Mesendoderm (in vitro differentiated cells): ENCODE measurements at regions not wholly inside any gene's neighbourhood (a gene's known extent, or its start where the extent isn't known, plus 50 kb on each side); places are given as distances from the start of the nearest gene placed in this dataset.

Source experiments
- DNase-seq: peaks from one replicate; pipeline ENCODE4 v3.0.0; 2013
- H2AK5ac ChIP-seq: 2 replicates; pipeline ENCODE4 v1.6.1; 2013; ENCODE audit warnings: low read length, inconsistent platforms
- H2BK120ac ChIP-seq: 2 replicates; pipeline ENCODE4 v1.6.1; 2013; ENCODE audit warnings: low read depth, mild to moderate bottlenecking, low read length, moderate library complexity, mixed read lengths
- H2BK15ac ChIP-seq: replicated peaks from 2 replicates; pipeline ENCODE4 v1.6.1; 2013; ENCODE audit warnings: low read depth, mild to moderate bottlenecking, moderate library complexity
- H2BK5ac ChIP-seq: 2 replicates; pipeline ENCODE4 v1.6.1; 2013; ENCODE audit warnings: low read length, inconsistent platforms
- H3K18ac ChIP-seq: 2 replicates; pipeline ENCODE4 v1.6.1; 2013; ENCODE audit warnings: mild to moderate bottlenecking, low read length, mixed read lengths
- H3K23ac ChIP-seq: one replicate; pipeline ENCODE4 v1.6.1; 2013; ENCODE audit warnings: low read length
- H3K27ac ChIP-seq: 2 replicates; pipeline ENCODE4 v1.5.1; 2013; ENCODE audit warnings: low read depth, mild to moderate bottlenecking, inconsistent platforms, low read length, moderate library complexity
- H3K27me3 ChIP-seq: 2 replicates; pipeline ENCODE4 v1.6.1; 2013; ENCODE audit warnings: low read length, control low read depth, mild to moderate bottlenecking, inconsistent platforms; ENCODE audit not compliant: insufficient read depth, poor library complexity
- H3K36me3 ChIP-seq: 2 replicates; pipeline ENCODE4 v1.6.1; 2013; ENCODE audit warnings: low read length, inconsistent platforms; ENCODE audit not compliant: control insufficient read depth, insufficient read depth
- H3K4ac ChIP-seq: one replicate; pipeline ENCODE4 v1.6.1; 2013; ENCODE audit warnings: low read depth, mild to moderate bottlenecking, low read length, moderate library complexity
- H3K4me1 ChIP-seq: 2 replicates; pipeline ENCODE4 v1.6.1; 2013; ENCODE audit warnings: low read depth, low read length, inconsistent platforms; ENCODE audit not compliant: control insufficient read depth
- H3K4me2 ChIP-seq: 2 replicates; pipeline ENCODE4 v1.6.1; 2013; ENCODE audit warnings: low read length
- H3K4me3 ChIP-seq: 2 replicates; pipeline ENCODE4 v1.5.1; 2013; ENCODE audit warnings: mild to moderate bottlenecking, low read length
- H3K56ac ChIP-seq: one replicate; pipeline ENCODE4 v1.6.1; 2013; ENCODE audit warnings: low read length
- H3K79me1 ChIP-seq: 2 replicates; pipeline ENCODE4 v1.6.1; 2013; ENCODE audit warnings: low read length, inconsistent platforms
- H3K79me2 ChIP-seq: 2 replicates; pipeline ENCODE4 v1.6.1; 2013; ENCODE audit warnings: mild to moderate bottlenecking, low read length; ENCODE audit not compliant: control insufficient read depth, insufficient read depth
- H3K9ac ChIP-seq: 2 replicates; pipeline ENCODE4 v1.6.1; 2013; ENCODE audit warnings: low read length, inconsistent platforms
- H4K5ac ChIP-seq: one replicate; pipeline ENCODE4 v1.6.1; 2013; ENCODE audit warnings: low read length
- H4K8ac ChIP-seq: one replicate; pipeline ENCODE4 v1.6.1; 2013; ENCODE audit warnings: low read depth, mild to moderate bottlenecking, control low read depth, low read length, moderate library complexity
- WGBS: extraction: QIAGEN DNeasy Blood & Tissue Kit; methylation state at CpG from one replicate; pipeline ENCODE4 v1.1.7; 2013; ENCODE audit warnings: low lambda C conversion rate, missing lambda C conversion rate; ENCODE audit not compliant: insufficient coverage; ENCODE audit errors: extremely low coverage; 5-methylcytosine and 5-hydroxymethylcytosine counted together

DNA sequence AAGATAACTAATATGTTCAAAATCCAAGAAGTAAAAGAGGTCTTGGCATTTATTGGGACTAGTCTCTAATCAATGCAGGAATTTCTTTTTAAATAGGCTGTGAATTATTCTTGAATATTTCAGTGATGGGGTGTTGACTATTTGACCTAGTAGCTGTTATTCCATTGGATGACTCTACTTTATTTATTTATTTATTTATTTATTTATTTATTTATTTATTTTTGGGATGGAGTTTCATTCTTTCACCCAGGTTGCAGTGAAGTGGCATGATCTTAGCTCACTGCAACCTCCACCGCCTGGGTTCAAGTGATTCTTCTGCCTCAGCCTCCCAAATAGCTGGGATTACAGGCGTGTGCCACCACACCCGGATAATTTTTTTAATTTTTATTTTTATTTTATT lies 1227.8 kb downstream of the ZPLD1 start:
- no peak overlapping the region for H2BK120ac ChIP-seq
- H3K23ac ChIP-seq = no peak overlapping the region
- H2BK15ac ChIP-seq = no peak overlapping the region
- no peaks in the 10 kb centered on the region for H3K27me3 ChIP-seq
- H3K79me1 ChIP-seq = no peaks in the 10 kb centered on the region
- no peak overlapping the region for H3K9ac ChIP-seq
- H2AK5ac ChIP-seq = no peak overlapping the region
- H4K8ac ChIP-seq = no peak overlapping the region
- no peak overlapping the region for H3K4me2 ChIP-seq
- H3K36me3 ChIP-seq = no peaks in the 10 kb centered on the region
- no peak overlapping the region for H2BK5ac ChIP-seq
- no peak overlapping the region for H3K56ac ChIP-seq
- H3K4me3 ChIP-seq = no peak overlapping the region
- WGBS = no CpG with 5 or more reads among the region's 3 CpGs
- no peaks in the 10 kb centered on the region for H3K4me1 ChIP-seq
- H3K4ac ChIP-seq = no peak overlapping the region
- no peak overlapping the region for H3K27ac ChIP-seq
- no peak overlapping the region for H4K5ac ChIP-seq
- no peaks in the 10 kb centered on the region for H3K79me2 ChIP-seq
- H3K18ac ChIP-seq = no peak overlapping the region
- no peak for DNase-seq

DNA sequence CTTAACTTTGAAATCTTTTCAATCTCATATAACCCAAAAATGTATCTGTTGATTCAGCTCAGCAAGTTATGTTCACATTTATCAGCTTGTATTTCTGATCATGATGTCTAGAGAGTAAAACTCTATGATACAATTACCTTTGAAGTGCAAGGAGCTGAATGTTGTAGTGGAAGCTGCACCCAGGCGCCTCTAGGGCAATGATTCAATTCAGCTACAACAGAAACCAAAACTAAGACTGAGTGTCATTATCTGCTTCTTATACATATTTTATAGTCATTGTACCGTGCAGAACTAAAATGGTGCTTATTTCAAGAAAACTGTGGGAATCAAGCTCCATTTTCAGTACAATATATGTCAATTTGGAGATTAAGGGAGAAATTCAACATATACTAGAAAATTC lies 1237.5 kb downstream of the ZPLD1 start:
- Histone ChIP-seq H3K9ac (no peak overlapping the region), H3K4me1 (no peaks in the 10 kb centered on the region), H3K23ac (no peak overlapping the region), H3K4me2 (no peak overlapping the region), H3K36me3 (no peaks in the 10 kb centered on the region), H2BK15ac (no peak overlapping the region), H3K4ac (no peak overlapping the region), H3K27ac (no peak overlapping the region), H3K18ac (no peak overlapping the region), H3K79me2 (no peaks in the 10 kb centered on the region), H4K8ac (no peak overlapping the region), H4K5ac (no peak overlapping the region), H2BK5ac (no peak overlapping the region), H3K79me1 (no peaks in the 10 kb centered on the region), H2AK5ac (no peak overlapping the region), H3K4me3 (no peak overlapping the region), H3K27me3 (no peaks in the 10 kb centered on the region), H2BK120ac (no peak overlapping the region), H3K56ac (no peak overlapping the region)
- no CpG with 5 or more reads among the region's 2 CpGs for WGBS
- DNase-seq = no peak

DNA sequence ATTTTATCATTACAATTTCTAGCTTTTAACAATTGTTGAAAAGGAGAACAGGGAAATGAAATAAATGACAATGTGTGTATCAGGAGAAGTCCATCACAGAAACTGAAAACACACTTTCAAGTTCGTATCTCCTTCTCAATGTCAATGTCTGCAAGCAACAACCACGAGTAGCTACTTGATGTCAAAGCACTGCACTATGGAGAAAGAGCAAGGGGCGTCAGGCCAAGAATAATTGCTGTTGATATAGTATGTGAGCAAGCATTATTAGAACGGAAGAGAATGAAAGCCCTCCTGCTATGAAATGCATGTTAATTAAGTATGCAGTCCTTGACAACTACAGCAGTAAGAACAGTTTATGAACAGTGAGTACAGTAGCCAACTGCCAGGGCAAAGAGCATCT lies 1250.1 kb downstream of the ZPLD1 start:
- no CpG with 5 or more reads among the region's 4 CpGs for WGBS
- Histone ChIP-seq H3K4me1 (no peaks in the 10 kb centered on the region), H2AK5ac (no peak overlapping the region), H2BK120ac (no peak overlapping the region), H3K79me2 (no peaks in the 10 kb centered on the region), H2BK5ac (no peak overlapping the region), H4K8ac (no peak overlapping the region), H3K4me2 (no peak overlapping the region), H3K18ac (no peak overlapping the region), H2BK15ac (no peak overlapping the region), H3K9ac (no peak overlapping the region), H3K4ac (no peak overlapping the region), H3K79me1 (no peaks in the 10 kb centered on the region), H3K23ac (no peak overlapping the region), H3K27me3 (no peaks in the 10 kb centered on the region), H3K56ac (no peak overlapping the region), H3K27ac (no peak overlapping the region), H3K4me3 (no peak overlapping the region), H4K5ac (no peak overlapping the region), H3K36me3 (no peaks in the 10 kb centered on the region)
- DNase-seq = no peak

DNA sequence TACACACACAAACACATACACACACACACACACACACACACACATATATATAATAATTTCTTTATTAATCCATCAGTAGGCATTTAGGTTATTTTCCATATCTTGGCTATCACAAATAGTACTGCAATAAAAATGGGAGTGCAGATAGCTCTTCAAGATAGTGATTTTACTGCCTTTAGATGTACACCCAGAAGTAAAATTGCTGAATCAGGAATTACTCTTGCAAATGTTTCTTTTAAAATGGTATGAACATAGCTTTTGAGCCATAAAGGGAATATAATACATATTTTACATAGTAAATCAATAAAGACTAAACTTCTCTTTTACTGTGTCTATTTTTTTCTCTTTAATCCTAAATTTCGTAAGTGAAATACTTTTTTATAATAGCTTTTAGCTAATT lies 1251.1 kb downstream of the ZPLD1 start:
- no peak for DNase-seq
- H3K56ac ChIP-seq = no peak overlapping the region
- no peak overlapping the region for H3K27ac ChIP-seq

DNA sequence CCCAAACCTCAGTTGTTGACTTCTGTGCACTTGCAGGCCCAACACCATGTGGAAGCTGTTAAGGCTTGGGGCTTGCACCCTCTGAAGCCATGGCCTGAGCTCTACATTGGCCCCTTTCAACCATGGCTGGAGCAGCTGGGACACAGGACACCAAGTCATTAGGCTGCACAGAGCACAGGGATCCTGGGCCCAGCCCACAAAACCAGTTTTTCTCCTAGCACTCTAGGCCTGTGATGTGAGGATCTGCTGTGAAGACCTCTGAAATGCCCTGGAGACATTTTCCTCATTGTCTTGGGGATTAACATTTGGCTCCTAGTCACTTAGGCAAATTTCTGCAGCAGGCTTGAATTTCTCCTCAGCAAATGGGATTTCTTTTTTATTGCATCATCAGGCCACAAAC lies 1255.7 kb downstream of the ZPLD1 start:
- no peak overlapping the region for H3K23ac ChIP-seq
- H4K5ac ChIP-seq = no peak overlapping the region
- no peak overlapping the region for H3K27ac ChIP-seq
- no peaks in the 10 kb centered on the region for H3K79me1 ChIP-seq
- H3K4me1 ChIP-seq = no peaks in the 10 kb centered on the region
- no peaks in the 10 kb centered on the region for H3K79me2 ChIP-seq
- no peak overlapping the region for H3K18ac ChIP-seq
- H2AK5ac ChIP-seq = no peak overlapping the region
- H3K4ac ChIP-seq = no peak overlapping the region
- no peak overlapping the region for H4K8ac ChIP-seq
- H2BK120ac ChIP-seq = no peak overlapping the region
- no peak overlapping the region for H3K4me2 ChIP-seq
- no peak overlapping the region for H3K4me3 ChIP-seq
- DNase-seq = peak; percentile 79
- H2BK15ac ChIP-seq = no peak overlapping the region
- H3K56ac ChIP-seq = no peak overlapping the region
- H3K9ac ChIP-seq = no peak overlapping the region
- H3K36me3 ChIP-seq = no peaks in the 10 kb centered on the region
- no peak overlapping the region for H2BK5ac ChIP-seq
- no peaks in the 10 kb centered on the region for H3K27me3 ChIP-seq

More for the DNA sequence above, 1251.1 kb downstream of the ZPLD1 start:
- no peak overlapping the region for H3K23ac ChIP-seq
- H3K4me1 ChIP-seq = no peaks in the 10 kb centered on the region
- WGBS = no CpG with 5 or more reads among the region's 1 CpG
- no peaks in the 10 kb centered on the region for H3K79me1 ChIP-seq
- no peak overlapping the region for H2BK120ac ChIP-seq
- H3K79me2 ChIP-seq = no peaks in the 10 kb centered on the region
- no peaks in the 10 kb centered on the region for H3K36me3 ChIP-seq
- no peak overlapping the region for H2BK15ac ChIP-seq
- no peak overlapping the region for H2AK5ac ChIP-seq
- no peak overlapping the region for H4K5ac ChIP-seq
- no peak overlapping the region for H4K8ac ChIP-seq
- H2BK5ac ChIP-seq = no peak overlapping the region
- no peak overlapping the region for H3K18ac ChIP-seq
- no peak overlapping the region for H3K4me2 ChIP-seq
- no peaks in the 10 kb centered on the region for H3K27me3 ChIP-seq
- H3K4me3 ChIP-seq = no peak overlapping the region
- no peak overlapping the region for H3K9ac ChIP-seq
- no peak overlapping the region for H3K4ac ChIP-seq

DNA sequence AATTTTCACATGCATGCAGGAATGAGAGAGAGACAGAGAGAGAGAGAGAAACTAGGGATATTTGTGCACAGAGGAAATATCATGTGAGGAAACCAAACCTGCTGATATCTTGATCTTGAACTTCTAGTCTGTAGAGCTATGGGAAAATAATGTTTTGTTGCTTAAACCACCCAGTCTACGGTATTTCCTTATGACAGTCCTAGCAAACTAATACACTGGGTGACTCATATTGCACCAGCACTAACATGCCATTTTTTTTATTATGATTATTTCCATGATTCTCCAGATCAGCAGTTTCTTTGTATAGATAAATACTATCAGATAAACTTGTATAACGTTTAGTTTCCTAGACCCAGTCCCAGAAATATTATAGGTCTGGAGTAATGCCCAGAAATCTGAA lies 1259.0 kb downstream of the ZPLD1 start:
- no peaks in the 10 kb centered on the region for H3K79me2 ChIP-seq
- no peak overlapping the region for H3K23ac ChIP-seq
- no peak overlapping the region for H3K27ac ChIP-seq
- H3K4me1 ChIP-seq = no peaks in the 10 kb centered on the region
- H2BK5ac ChIP-seq = no peak overlapping the region
- no peak overlapping the region for H2BK120ac ChIP-seq
- H2AK5ac ChIP-seq = no peak overlapping the region
- WGBS = no CpG with 5 or more reads among the region's 2 CpGs
- no peaks in the 10 kb centered on the region for H3K36me3 ChIP-seq
- no peak overlapping the region for H4K8ac ChIP-seq
- no peaks in the 10 kb centered on the region for H3K79me1 ChIP-seq
- H4K5ac ChIP-seq = no peak overlapping the region
- no peak overlapping the region for H2BK15ac ChIP-seq
- H3K4me3 ChIP-seq = no peak overlapping the region
- no peak overlapping the region for H3K4ac ChIP-seq
- no peak overlapping the region for H3K9ac ChIP-seq
- no peaks in the 10 kb centered on the region for H3K27me3 ChIP-seq
- H3K4me2 ChIP-seq = no peak overlapping the region
- H3K56ac ChIP-seq = no peak overlapping the region
- no peak for DNase-seq
- no peak overlapping the region for H3K18ac ChIP-seq
